Activated CD8-positive, alpha-beta memory T cell treated with anti-CD3 and anti-CD28 coated beads, Interleukin-2, amount 50 U/mL, for 24 hours (primary cell): ENCODE measurements at regions not wholly inside any gene's neighbourhood (a gene's known extent, or its start where the extent isn't known, plus 50 kb on each side); places are given as distances from the start of the nearest gene placed in this dataset.

Experiments used
- DNase-seq: peaks from one replicate; pipeline ENCODE4 v3.0.0-alpha.2; 2020; ENCODE audit errors: extremely low read depth

GRCh38 chr5:148708854-148709253 lies 54.5 kb upstream of the HTR4 start:
- DNase-seq = no peak

- no peak for DNase-seq
Observed at GRCh38 chr5:148711961-148712360, 57.6 kb upstream of the HTR4 start.

- DNase-seq = no peak
Observed at GRCh38 chr5:148713735-148714508, 59.6 kb upstream of the HTR4 start.

GRCh38 chr5:148716716-148717115 lies 62.4 kb upstream of the HTR4 start:
- DNase-seq = no peak

- no peak for DNase-seq
Observed at GRCh38 chr5:148717668-148718067, 63.3 kb upstream of the HTR4 start.

- DNase-seq = no peak
Observed at GRCh38 chr5:148719605-148720004, 65.3 kb upstream of the HTR4 start.

GRCh38 chr5:148720257-148720656 lies 65.9 kb upstream of the HTR4 start:
- DNase-seq = no peak

GRCh38 chr5:148723143-148723542 lies 68.8 kb upstream of the HTR4 start:
- DNase-seq = no peak

- DNase-seq = no peak
Observed at GRCh38 chr5:148725675-148726074, 71.3 kb upstream of the HTR4 start.

- DNase-seq = no peak
Observed at GRCh38 chr5:148729182-148729581, 74.9 kb upstream of the HTR4 start.

GRCh38 chr5:148730270-148730669 lies 75.9 kb upstream of the HTR4 start:
- no peak for DNase-seq

- peak; percentile 37 for DNase-seq
Observed at GRCh38 chr5:148730942-148731898, 76.9 kb upstream of the HTR4 start.

- no peak for DNase-seq
Observed at GRCh38 chr5:148732692-148733091, 78.4 kb upstream of the HTR4 start.

GRCh38 chr5:148733601-148734438 lies 79.5 kb upstream of the HTR4 start:
- DNase-seq = no peak

- DNase-seq = no peak
Observed at GRCh38 chr5:148734518-148734917, 80.2 kb upstream of the HTR4 start.

- no peak for DNase-seq
Observed at GRCh38 chr5:148735301-148735835, 81.0 kb upstream of the HTR4 start.

- no peak for DNase-seq
Observed at GRCh38 chr5:148739023-148739422, 84.7 kb upstream of the HTR4 start.

GRCh38 chr5:148739524-148739923 lies 85.2 kb upstream of the HTR4 start:
- DNase-seq = no peak

- DNase-seq = no peak
Observed at GRCh38 chr5:148740079-148740858, 85.9 kb upstream of the HTR4 start.

- no peak for DNase-seq
Observed at GRCh38 chr5:148740966-148741742, 85.3 kb upstream of the ADRB2 start.
